Uterus (tissue), 2 donors: ENCODE measurements at regions not wholly inside any gene's neighbourhood (a gene's known extent, or its start where the extent isn't known, plus 50 kb on each side); places are given as distances from the start of the nearest gene placed in this dataset.

ENCODE experiments used
- POLR2A ChIP-seq, 2 donors: fragments of 450-650 bp; IDR thresholded peaks; one replicate each; pipeline ENCODE4 v1.6.1; 2016; ENCODE audit warnings: antibody characterized with exemption in 2 of 2, mild to moderate bottlenecking in 1 of 2, moderate library complexity in 1 of 2
- TF ChIP-seq, protein P1 (sequence below), 4 experiments: fragments of 200-600 bp in 2 of 4; fragments of 450-650 bp in 2 of 4; sonication (generic) in 2 of 4; IDR thresholded peaks; one replicate each; pipeline ENCODE4 v1.5.1; 2016 to 2019; ENCODE audit warnings: antibody characterized with exemption in 4 of 4, mild to moderate bottlenecking in 2 of 4, moderate library complexity in 1 of 4

- no peak for TF ChIP-seq POLR2A (IDR thresholded peaks at IDR 0.05)
- TF ChIP-seq, protein P1, sequence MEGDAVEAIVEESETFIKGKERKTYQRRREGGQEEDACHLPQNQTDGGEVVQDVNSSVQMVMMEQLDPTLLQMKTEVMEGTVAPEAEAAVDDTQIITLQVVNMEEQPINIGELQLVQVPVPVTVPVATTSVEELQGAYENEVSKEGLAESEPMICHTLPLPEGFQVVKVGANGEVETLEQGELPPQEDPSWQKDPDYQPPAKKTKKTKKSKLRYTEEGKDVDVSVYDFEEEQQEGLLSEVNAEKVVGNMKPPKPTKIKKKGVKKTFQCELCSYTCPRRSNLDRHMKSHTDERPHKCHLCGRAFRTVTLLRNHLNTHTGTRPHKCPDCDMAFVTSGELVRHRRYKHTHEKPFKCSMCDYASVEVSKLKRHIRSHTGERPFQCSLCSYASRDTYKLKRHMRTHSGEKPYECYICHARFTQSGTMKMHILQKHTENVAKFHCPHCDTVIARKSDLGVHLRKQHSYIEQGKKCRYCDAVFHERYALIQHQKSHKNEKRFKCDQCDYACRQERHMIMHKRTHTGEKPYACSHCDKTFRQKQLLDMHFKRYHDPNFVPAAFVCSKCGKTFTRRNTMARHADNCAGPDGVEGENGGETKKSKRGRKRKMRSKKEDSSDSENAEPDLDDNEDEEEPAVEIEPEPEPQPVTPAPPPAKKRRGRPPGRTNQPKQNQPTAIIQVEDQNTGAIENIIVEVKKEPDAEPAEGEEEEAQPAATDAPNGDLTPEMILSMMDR (IDR thresholded peaks at IDR 0.05) = no peak
These were observed 642.2 kb downstream of the PTPRU start for GRCh38 chr1:29878501-29878900.
